ENCODE measurements at regions not wholly inside any gene's neighbourhood (a gene's known extent, or its start where the extent isn't known, plus 50 kb on each side); places are given as distances from the start of the nearest gene placed in this dataset.

DNA sequence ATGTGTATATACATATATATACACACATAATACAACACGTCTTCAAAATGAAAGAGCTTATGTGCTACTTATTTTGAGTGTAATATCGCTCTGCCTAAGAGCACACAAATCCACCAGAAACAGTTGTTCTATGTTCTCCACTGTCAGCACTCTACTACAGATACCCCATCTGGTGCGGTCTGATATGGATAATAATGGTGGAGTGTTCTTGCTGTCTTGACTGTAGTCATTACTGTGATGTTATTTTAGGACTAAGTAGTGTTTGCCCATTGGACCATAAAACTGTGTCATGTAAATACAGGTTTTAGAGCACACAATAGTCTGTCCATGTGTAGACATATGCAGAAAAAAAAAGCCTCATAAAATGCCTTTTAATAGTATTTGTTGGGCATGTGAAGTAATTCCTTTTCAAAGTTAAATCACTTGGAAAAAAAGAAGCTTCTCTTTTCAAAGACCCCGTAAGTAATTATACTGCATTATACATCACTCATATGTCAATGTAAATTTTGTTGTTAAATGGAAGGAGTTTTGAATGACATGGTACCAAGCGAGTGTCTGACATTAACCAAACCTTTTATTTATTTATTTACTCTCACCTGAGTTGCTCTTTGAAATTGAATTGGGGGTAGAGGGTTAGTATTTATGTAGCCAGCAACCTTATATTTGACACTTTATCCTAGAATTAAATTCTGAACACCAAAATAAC, 1249.2 kb upstream of the ZEB2 start:
- CTCF ChIA-PET: interaction anchor here (0.7 kb wide), 1 partner anchor 16 kb away, joined by 3 read pairs; no protein-coding TSS in a partner anchor
- no peak for TF ChIP-seq CTCF (IDR thresholded peaks at IDR 0.05; ENCODE audit: unreplicated experiment)
- Mint-ChIP-seq H3K4me3 (ENCODE audit: unreplicated experiment) (no peak overlapping the region), H3K36me3 (ENCODE audit: insufficient read depth, unreplicated experiment) (no peaks in the 10 kb centered on the region), H3K4me1 (ENCODE audit: insufficient read depth, unreplicated experiment) (no peaks in the 10 kb centered on the region), H3K27ac (ENCODE audit: low read depth, unreplicated experiment) (no peak overlapping the region), H3K9me3 (ENCODE audit: unreplicated experiment) (no peaks in the 10 kb centered on the region), H3K27me3 (ENCODE audit: insufficient read depth, unreplicated experiment) (no peaks in the 10 kb centered on the region)
- intact Hi-C loops (cut with micrococcal nuclease): no loop called here
- BruUV-seq (replicated peaks): no TSS peak
- no peak for DNase-seq (ENCODE audit: unreplicated experiment)
- POLR2A ChIA-PET: no interaction called here

DNA sequence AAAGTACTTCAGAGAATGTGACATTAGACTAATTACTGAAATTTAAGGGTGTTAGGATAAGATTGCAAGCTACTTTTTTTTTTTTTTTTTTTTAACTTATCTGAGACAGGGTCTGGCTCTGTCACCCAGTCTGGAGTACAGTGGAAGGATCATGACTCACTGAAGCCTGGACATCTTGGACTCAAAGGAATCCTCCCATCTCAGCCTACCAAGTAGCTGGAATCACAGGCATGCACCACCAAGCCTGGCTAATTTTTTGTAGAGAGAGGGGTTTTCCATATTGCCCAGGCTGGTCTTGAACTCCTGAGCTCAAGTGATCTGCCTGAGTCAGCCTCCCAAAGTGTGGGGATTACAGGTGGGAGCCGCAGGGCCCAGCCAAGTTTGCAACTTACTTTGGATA, 1246.0 kb upstream of the ZEB2 start:
- POLR2A ChIA-PET: no interaction called here
- intact Hi-C loops (cut with micrococcal nuclease): no loop called here
- DNase-seq (ENCODE audit: unreplicated experiment): no peak
- Mint-ChIP-seq H3K4me1 (ENCODE audit: insufficient read depth, unreplicated experiment) (peaks cover 5% of the 10 kb centered on the region), H3K9me3 (ENCODE audit: unreplicated experiment) (no peaks in the 10 kb centered on the region), H3K36me3 (ENCODE audit: insufficient read depth, unreplicated experiment) (no peaks in the 10 kb centered on the region), H3K27ac (ENCODE audit: low read depth, unreplicated experiment) (no peak overlapping the region), H3K27me3 (ENCODE audit: insufficient read depth, unreplicated experiment) (no peaks in the 10 kb centered on the region), H3K4me3 (ENCODE audit: unreplicated experiment) (no peak overlapping the region)
- BruUV-seq (replicated peaks): no TSS peak
- no peak for TF ChIP-seq CTCF (IDR thresholded peaks at IDR 0.05; ENCODE audit: unreplicated experiment)
- CTCF ChIA-PET: interaction anchor here (0.6 to 0.7 kb wide), 3 partner anchors 45 to 683 kb away, joined by 3 to 4 read pairs (median 3); no protein-coding TSS in a partner anchor

- peaks cover 9% of the 10 kb centered on the region for H3K4me1 Mint-ChIP-seq (ENCODE audit: insufficient read depth, unreplicated experiment)
- no peak overlapping the region for H3K4me3 Mint-ChIP-seq (ENCODE audit: unreplicated experiment)
- H3K9me3 Mint-ChIP-seq (ENCODE audit: unreplicated experiment): no peaks in the 10 kb centered on the region
- TF ChIP-seq CTCF (IDR thresholded peaks at IDR 0.05; ENCODE audit: unreplicated experiment): no peak
- CTCF ChIA-PET: interaction anchor here (0.9 kb wide), 1 partner anchor 12 kb away, joined by 3 read pairs; no protein-coding TSS in a partner anchor
- BruUV-seq (replicated peaks): no TSS peak
- H3K27me3 Mint-ChIP-seq (ENCODE audit: insufficient read depth, unreplicated experiment): no peaks in the 10 kb centered on the region
- intact Hi-C loops (cut with micrococcal nuclease): no loop called here
- DNase-seq (ENCODE audit: unreplicated experiment): no peak
- H3K27ac Mint-ChIP-seq (ENCODE audit: low read depth, unreplicated experiment): no peak overlapping the region
- no peaks in the 10 kb centered on the region for H3K36me3 Mint-ChIP-seq (ENCODE audit: insufficient read depth, unreplicated experiment)
- POLR2A ChIA-PET: no interaction called here
Measured at GRCh38 chr2:145764631-145765030, 1244.7 kb upstream of the ZEB2 start.

- peak; percentile 34 for DNase-seq (ENCODE audit: unreplicated experiment)
Measured at GRCh38 chr2:145760781-145761649, 1241.1 kb upstream of the ZEB2 start.

More at GRCh38 chr2:145760781-145761649, 1241.1 kb upstream of the ZEB2 start:
- peaks cover 9% of the 10 kb centered on the region for H3K4me1 Mint-ChIP-seq (ENCODE audit: insufficient read depth, unreplicated experiment)
- peak overlapping the region; percentile 6 for H3K4me3 Mint-ChIP-seq (ENCODE audit: unreplicated experiment)
- TF ChIP-seq CTCF (IDR thresholded peaks at IDR 0.05; ENCODE audit: unreplicated experiment): no peak
- CTCF ChIA-PET: interaction anchor here (1.4 kb wide), 1 partner anchor 8 kb away, joined by 4 read pairs; no protein-coding TSS in a partner anchor
- POLR2A ChIA-PET: interaction anchor here (0.6 to 1.0 kb wide), 3 partner anchors 12 to 106 kb away, joined by 3 to 4 read pairs (median 4); no protein-coding TSS in a partner anchor
- no TSS peak for BruUV-seq (replicated peaks)
- H3K36me3 Mint-ChIP-seq (ENCODE audit: insufficient read depth, unreplicated experiment): no peaks in the 10 kb centered on the region
- intact Hi-C loops (cut with micrococcal nuclease): no loop called here
- H3K9me3 Mint-ChIP-seq (ENCODE audit: unreplicated experiment): no peaks in the 10 kb centered on the region
- peak overlapping the region; percentile 77 for H3K27ac Mint-ChIP-seq (ENCODE audit: low read depth, unreplicated experiment)
- H3K27me3 Mint-ChIP-seq (ENCODE audit: insufficient read depth, unreplicated experiment): no peaks in the 10 kb centered on the region

All from MCF 10A (cell line).